GM13977 (cell line): ENCODE measurements at regions not wholly inside any gene's neighbourhood (a gene's known extent, or its start where the extent isn't known, plus 50 kb on each side); places are given as distances from the start of the nearest gene placed in this dataset.

Source experiments
- DNase-seq: peaks from one replicate; pipeline ENCODE4 v3.0.0; 2012; ENCODE audit warnings: low spot score
- CTCF ChIP-seq: IDR thresholded peaks from 2 replicates; pipeline ENCODE4 v1.5.1; 2012; ENCODE audit warnings: mild to moderate bottlenecking, control low read depth; ENCODE audit not compliant: insufficient read depth; ENCODE audit errors: extremely low read depth, missing control alignments
- in situ Hi-C: fragments of 300-500 bp; cut with MboI; formaldehyde crosslinking; loops from one replicate; pipeline ENCODE4 v1.12.0; 2022; ENCODE audit warnings: low sequenced_read_pairs, low pct_unique_long_range_greater_than_20kb, mixed read lengths, inconsistent platforms; ENCODE audit not compliant: unreplicated experiment

DNA sequence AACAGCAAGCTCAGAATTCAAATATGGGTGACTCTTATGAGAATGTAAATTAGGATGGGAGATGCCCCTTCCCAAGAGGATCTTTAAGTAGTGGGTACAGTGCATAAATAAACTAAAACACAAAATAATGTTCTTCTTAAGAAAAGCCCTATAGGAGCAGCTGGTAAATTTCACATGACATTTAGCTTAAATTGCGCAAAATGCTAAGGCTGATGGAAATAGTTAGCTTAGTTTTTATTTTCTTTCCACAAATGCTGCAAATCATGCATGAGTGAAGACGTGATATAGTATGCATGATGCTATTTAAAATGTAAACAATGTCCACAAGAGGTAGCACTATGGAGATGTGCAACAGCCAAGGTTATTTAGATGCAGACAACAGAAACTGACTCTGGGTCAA is 328.1 kb downstream of the ATP23 start:
- in situ Hi-C loops, result no loop called here
- no peak for DNase-seq
- no peak for TF ChIP-seq CTCF

DNA sequence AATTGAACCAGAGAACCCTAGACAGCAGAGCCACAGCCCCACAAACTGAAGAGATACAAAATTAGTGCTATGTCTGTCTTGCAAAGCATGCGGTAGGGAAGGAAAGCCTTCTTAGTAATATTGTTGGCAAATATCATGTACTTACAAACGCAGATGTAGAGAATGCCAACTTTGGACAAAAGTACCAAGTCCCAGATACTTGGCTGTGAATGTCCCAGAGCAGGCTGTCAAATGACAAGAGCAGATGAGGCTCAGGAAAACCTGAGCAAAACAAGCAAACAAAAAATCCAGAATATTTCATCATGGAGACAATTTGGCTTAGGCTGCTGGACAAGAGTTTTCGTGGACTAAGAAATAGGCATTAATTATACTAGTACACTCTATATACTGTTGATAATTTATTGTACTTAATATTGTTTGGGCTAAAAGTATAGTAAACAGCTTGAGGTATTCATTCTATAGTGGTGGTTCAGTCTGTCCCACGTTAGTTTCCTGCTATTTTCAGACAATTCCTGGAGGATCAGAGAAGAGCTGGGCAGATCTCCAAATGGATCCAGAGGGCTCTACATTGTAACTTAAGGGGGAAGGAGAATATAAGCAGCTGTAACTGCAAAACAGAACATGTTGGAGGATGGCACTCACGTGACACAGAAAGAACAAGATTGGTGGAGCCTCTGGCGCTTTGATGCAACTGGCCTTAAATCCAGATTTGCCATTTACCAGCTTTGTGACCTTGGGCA is 329.8 kb downstream of the ATP23 start:
- in situ Hi-C loops, result no loop called here
- DNase-seq, result no peak
- no peak for TF ChIP-seq CTCF

DNA sequence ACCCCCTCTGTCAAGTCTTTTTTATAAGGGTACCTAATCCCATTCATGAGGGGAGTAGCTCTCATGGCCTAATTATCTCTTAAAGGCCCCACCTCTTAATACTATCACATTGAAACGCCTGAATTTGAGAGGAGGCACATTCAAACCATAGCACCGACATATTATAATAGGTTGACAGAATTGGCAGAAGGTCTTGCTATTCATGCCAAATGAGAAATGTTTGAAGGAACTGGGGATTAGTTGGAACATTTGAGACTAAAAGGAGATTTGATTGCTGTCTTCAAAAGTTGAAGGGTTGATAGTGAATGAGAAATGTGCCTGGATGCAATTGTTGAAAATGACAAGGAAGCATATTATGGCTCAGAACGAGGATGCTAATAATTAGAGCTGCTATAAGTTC is 331.1 kb downstream of the ATP23 start:
- no peak for DNase-seq
- in situ Hi-C loops, result no loop called here
- TF ChIP-seq CTCF, result no peak

- no peak for TF ChIP-seq CTCF
- in situ Hi-C loops, result no loop called here
- no peak for DNase-seq
These were observed 335.9 kb downstream of the ATP23 start for GRCh38 chr12:58277231-58277630.

DNA sequence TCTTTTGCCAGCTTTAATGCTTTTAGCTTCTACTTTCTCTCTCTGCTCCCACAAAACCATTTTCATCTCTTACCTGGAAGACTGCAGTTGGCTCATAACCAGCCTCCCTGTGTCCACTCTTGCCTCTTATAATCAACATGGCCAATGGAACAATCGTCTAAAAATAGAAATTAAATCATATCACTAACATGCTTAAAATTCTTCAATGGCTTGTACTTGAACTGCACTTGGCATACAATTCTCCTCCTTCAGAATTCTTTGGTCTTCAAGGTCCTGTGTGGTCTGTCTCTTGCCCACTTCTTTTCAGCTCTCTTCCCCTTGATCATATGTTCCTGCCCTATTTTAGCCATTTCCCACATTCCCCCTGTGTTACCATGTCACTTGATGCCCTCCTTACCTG is 342.2 kb downstream of the ATP23 start:
- in situ Hi-C loops, result no loop called here

DNA sequence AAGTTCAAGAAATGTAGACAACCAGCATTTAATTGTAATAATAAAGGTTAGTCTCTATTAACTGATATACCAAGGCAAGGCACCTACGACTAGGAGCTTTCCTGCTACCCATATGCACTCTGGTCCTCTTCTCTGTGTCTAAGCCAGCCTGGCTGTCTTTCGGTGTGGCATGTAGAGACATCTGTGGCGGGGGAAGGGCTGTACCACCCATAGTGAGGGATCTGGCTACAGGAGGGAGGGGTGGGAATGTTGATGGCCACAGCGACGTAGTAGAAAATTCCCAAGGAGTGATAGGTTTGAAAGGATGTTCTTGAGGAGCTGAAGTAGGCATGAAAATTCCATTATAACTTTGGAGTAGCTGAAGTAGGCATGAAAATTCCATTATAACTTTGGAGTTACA is 344.2 kb downstream of the ATP23 start:
- no peak for DNase-seq
- TF ChIP-seq CTCF, result no peak
- in situ Hi-C loops, result no loop called here

More for the DNA sequence above, 342.2 kb downstream of the ATP23 start:
- DNase-seq, result no peak
- TF ChIP-seq CTCF, result no peak
